T1000 (cell line): ENCODE measurements at regions not wholly inside any gene's neighbourhood (a gene's known extent, or its start where the extent isn't known, plus 50 kb on each side); places are given as distances from the start of the nearest gene placed in this dataset.
"Not testable (repeated sequence)": the region's sequence is repeated elsewhere in the genome, so short reads cannot be mapped to it uniquely, and the experiment has no call there.

ENCODE experiments used
- DNase-seq: peaks from one replicate; lab custom pipeline; 2025; ENCODE audit warnings: mixed read lengths; lab: John Stamatoyannopoulos, UW

DNA sequence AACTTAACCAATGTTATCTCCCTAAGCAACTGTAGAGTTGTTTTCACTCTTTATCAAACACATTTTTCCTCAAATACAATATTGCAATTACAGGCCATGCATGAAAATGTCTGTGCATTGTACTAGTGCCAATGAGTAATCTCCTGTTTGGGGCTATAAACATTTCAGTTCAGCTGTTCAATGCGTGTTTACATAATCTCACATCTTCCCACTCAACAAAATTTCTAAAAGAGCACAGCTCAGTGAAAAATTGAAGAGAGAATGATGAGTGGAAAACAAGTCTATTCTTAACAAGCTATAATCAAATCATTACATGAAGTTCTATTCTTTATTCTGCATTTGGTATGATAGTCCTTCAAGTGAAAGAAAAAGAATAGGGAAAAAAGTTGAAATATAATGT is 780.5 kb upstream of the CDH9 start:
- DNase-seq = no peak

DNA sequence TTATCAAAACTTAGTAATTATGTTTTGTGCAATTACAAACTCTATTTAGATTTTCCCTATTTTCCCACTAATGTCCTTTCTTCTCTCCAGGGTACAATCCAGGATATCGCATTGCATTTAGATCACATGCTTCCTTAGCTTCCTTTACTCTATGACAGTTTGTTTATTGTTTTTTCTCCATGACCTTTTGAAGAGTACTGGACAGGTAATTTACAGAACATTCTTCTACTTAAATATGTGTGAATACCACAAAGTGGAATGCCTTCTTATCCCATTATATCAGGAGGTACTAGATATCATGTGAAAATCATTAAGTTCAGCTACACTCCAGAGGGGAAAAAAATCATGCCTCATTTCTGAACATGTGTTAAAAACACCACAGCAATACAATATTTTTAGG is 776.6 kb upstream of the CDH9 start:
- no peak for DNase-seq

DNA sequence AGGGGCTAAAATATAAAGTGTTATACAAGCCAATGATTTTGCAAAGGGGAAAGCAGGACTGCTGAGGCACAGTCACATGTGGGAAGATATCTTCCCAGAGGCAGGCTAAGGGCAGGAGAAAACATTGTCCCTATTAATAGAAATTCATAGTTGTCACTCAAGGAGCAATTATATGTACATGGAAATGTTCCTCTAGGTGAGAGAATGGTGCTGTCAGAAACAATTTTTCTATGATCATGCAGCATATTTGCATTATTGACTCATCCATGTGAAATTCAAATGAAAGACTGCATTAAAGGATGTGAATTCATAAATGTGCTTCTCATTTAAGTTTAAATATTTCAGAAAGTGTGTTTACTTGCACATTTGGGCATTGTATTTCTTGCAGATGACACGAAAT is 775.9 kb upstream of the CDH9 start:
- no peak for DNase-seq

DNA sequence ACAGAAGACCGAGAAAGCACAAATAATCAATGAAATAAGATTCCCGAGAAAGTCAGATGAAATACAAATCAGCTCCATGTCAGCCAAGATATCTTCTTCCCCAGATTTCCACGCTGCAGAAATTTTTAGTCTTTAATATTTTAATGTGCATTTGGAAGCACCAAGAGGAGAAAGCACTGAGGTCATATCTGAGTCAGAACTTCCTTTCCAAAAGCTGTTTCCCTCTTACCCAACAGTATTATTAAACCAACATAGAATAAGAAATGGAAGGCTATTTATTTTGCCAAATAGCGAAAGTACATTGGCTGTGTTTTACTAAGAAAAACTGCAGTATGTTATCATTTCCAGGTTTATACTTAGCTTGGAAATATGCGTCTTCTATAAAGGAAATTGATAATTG is 772.1 kb upstream of the CDH9 start:
- DNase-seq = no peak

DNA sequence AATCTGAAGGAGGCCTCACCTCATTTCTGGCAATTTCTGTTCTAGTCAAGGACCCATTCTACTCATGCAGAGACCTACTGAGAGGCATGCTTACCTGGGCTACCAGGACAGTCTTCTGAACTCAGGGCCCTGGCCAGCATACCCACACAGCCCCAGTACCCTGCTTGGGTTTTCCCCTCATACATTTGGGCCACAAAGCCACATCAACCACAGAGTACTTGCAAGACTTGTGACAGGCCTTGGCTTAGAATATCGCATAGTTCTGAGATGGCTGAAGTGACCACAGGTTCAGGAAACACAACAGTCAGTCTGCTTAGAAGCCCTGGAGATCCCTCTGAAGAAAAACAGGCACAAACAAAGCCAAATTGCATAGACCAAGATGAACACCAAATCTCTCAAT is 758.8 kb upstream of the CDH9 start:
- DNase-seq = no peak

DNA sequence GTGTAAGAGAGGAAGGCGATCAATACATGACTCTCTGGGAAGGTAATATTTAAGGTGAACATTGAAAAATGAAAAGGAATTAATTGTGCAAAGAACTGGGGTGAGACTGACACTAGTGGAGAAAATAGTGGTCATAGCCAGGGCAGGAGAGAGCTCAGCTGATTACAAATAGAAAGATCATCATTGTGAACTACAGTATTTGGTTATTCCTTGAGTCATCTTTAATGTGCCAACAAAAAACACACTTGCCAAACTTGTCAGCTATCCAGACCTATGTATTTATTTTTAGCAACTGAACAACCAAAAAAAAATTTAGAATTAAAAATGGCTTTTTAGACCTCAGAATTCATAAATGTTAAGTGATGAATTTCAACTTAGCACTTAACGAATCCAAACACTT is 749.8 kb upstream of the CDH9 start:
- DNase-seq = no peak

DNA sequence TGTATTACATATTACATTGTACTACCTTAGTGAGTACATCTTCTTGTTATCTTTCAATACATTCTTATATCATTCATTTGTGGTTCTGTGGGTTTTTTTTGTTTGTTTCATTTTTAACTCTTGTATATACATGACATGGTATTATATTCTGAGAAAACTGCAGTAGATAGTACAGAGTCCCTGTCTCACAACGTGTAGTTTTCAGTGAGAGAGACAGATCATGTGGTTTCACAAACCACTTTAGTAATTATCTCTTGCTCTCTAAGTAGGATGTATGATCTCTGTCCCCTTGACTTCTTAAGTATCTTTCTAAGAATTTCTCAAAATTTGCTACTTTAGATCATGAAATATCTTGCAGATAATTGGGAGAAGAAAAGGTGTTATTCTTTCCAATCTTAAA is 745.9 kb upstream of the CDH9 start:
- DNase-seq = no peak

DNA sequence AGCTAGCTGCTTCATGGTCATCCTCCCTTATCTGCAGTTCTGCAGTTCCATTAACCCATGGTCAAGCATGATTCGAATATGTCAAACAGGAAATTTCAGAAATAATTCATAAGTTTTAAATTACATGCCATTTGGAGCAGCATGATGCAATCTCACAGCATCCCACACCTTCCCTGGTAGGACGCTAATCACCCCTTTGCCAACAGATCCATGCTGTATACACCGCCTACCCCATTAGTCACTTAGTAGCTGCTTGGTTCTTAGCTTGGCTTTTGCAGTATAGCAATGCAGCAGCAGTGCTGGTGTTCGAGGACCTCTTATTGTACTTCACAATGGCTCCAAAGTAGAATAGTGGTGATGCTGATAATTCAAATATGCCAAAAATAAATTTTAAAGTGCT is 739.7 kb upstream of the CDH9 start:
- DNase-seq = no peak

DNA sequence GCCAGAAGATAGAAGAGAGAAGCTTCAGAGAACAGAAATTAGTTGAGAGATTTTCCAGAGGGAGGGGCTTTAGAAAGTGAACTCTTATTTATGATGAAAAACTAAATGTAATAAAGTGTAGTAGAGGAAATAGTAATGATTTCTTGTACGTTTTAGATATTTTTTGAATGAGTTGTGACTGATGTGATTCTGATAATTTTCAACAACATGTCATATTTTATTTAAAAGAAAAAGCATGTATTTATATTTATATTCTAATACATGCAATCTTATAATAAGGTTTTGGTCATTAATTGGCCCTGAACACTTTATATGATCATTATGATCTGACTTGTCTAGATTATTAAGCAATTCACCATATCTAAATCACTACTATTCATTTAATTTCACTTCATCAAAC is 735.2 kb upstream of the CDH9 start:
- DNase-seq = no peak

DNA sequence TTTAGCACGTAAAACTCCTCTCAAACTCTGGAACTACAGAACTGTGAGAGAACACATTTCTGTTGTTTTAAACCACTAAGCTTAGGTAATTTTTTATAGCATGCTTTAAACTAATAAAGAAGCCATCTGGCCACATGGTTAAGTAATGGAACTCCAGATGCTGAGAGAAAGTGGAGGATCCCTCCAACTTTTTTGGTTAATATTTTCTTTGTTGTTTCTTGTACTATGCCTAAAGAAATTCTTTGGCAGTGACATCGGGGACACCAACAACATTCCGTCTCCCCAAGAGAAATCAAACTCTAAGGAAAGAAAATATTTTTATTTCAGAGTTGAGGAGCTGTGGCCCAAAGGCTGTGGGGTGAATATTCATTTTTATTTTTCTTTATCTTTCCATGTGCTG is 734.8 kb upstream of the CDH9 start:
- no peak for DNase-seq

DNA sequence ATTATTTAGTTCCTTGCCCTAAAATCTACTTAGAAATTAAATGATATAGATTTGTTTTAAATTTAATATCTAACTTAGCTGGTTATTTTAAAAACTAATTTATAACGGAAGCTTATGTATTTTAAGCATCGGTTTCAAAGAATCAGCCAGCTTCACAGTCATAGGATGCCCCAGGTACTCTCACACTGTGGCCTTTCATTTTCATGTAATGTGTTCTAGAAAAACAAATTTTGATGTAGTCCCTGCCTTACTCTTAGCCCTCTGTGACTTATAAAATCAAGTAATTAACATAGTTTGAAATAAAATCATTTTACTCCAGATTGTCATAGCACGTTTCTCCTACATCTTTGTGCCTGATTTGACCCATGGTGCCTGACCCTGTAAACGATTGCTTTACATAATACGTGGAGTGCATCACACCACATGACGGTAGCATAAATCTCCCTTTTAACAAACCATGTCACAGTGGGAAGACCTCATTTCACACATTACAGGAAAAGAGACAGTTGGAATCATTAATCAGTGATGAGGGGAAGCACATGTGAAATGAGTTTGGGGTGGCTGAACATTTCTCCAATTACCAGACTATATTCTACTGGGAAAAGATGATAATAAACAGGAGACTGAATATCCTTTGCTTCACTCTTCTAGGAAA is 731.5 kb upstream of the CDH9 start:
- no peak for DNase-seq

DNA sequence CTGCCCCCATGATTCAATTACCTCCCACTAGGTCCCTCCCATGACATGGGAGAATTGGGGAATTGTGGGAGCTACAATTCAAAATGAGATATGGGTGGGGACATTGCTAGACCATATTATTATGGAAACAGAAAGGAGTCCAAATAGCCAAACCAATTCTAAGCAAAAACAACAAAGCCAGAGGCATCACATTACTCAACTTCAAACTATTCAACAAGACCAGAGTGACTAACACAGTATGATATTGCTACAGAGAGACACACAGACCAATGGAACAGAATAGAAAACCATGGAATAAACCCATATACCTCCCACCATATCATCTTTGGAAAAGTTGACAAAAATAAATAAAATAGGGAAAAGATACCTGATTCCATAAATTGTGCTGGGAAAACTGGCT is 710.5 kb upstream of the CDH9 start:
- DNase-seq = no peak

DNA sequence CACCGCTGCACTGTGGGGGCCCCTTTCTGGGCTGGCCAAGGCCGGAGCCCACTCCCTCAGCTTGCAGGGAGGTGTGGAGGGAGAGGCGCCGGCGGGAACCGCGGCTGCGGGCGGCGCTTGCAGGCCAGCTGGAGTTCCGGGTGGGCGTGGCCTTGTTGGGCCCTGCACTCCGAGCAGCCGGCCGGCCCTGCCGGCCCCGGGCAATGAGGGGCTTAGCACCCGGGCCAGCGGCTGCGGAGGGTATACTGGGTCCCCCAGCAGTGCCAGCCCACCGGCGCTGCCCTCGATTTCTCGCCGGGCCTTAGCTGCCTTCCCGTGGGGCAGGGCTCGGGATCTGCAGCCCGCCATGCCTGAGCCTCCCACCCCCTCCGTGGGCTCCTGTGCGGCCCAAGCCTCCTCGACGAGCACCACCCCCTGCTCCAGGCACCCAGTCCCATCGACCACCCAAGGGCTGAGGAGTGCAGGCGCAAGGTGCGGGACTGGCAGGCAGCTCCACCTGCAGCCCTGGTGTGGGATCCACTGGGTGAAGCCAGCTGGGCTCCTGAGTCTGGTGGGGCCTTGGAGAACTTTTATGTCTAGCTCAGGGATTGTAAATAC is 705.1 kb upstream of the CDH9 start:
- not testable (repeated sequence) for DNase-seq

DNA sequence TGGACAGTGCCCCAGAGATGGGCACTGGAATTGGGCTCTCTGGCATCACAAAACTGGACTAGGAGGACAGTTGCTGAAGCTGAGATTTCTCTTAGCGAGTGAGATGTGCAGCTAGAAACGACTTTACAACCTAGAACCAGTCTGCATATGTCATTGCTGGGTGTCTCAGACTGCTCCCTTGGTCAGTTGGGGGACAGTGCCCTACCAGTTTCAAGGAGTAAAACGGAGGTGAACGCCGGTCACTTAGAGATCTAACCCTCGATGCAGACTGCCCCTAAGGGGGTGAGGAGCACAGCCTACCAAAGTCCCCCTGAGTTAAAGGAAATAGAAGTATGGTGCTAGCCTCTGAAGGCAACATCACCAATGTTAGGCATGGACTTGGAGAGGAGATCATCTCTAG is 704.4 kb upstream of the CDH9 start:
- DNase-seq = no peak

DNA sequence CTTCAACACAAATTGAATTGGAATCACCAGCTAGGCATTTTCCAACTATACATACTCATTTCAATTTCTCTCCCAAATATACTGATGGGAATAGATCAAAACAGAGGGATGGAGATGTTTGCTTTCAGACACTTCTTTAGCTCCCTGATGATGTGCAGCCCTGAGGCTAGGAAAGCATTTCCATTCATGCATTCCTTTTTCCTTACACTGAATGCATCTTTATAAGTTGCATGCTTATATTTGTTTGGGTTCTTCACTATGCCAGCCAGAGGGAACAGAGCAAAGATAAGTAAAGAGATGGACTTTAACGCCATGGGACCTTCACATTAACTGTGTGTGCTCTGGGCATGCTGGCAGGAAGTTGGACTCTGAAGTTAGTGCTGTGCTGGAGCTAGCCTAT is 696.5 kb upstream of the CDH9 start:
- no peak for DNase-seq

DNA sequence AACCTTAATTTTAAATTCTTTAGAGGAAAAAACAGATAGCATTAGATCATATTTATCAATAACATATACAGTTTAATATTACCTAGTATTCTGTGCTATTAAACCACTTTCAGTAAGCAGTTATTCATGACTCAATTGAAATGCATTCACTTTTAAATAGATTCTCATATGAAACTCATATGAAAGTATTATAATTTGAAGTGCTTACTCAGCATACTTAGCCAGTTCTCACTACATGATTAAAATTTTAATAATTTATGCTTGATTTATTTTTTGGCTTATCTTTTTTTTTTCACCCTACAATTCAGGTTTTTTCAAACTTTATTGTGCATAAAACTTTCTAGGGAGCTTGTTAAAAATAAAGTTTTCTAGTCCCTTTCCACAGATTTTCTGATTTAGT is 694.9 kb upstream of the CDH9 start:
- no peak for DNase-seq

DNA sequence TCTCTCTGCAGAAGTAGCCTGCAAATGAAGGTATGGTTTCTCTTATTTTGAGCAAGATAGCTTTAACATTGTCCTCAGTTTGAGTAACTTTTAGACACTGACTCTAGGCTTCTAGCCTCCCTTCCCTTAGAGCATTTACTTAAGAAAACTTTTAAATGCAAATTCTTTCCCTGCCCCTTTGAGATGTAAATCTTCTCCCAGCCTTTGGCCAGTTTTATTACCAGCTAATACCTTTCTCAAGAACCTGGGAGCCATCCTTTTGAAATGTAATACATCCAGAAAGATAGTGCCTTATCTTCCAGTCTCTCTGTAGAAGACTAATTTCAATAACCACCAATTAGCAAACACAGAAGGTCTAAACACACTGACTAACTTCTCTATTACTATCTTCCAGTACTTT is 688.9 kb upstream of the CDH9 start:
- no peak for DNase-seq

DNA sequence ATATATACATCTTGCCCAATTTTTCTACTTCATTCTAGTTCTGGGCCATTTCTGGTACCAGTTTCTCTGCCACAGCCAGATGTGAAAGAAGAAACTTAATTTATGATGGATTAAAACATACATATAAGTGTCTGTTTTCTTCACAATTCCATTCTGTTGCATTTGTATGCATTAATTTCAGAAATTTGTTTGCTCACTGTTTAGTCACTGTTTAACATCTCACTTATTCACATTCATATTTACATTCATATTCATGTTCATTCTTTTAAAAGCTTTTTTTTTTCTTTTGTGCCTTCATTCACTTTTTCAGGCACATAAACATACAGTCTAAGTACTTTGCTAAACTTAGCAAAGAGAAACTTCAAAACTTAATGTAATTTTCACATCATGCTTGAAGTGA is 684.0 kb upstream of the CDH9 start:
- no peak for DNase-seq

DNA sequence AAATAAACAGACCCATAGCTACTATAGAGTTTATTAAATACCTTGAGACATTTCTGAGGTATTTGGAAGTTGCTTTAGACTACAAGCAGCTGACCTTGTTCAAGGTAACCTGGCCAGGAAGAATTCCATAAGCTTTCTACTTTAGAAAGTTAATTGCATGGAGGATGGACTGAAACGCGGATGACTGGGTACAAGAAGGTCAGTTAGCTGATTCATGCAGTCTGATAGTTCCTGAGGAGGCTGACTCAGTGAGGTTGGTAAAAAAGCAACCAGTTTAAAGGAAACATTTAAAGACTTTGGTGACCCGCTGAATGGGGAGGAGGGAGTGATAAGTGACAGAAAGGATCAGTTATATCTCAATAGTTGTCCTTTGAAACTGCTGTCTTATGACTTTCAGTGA is 670.1 kb upstream of the CDH9 start:
- DNase-seq = no peak

DNA sequence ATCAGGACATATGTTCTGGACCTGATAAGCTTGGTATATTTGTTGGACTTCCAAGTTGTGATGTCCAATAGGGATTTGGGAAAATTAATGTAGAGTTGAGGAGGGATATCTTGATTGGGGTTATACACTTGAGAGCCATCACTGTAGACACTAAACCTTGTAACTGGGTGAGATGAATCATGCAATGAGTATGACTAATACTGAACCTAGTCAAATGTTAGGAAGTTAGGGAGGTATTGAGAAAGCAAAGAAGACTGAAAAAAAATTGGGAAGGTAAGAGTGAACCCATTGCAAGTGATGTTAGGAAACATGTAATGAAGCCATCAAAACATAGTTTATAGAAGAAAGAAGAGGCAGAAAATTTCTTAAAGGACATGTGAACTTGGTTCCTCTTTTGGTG is 668.4 kb upstream of the CDH9 start:
- DNase-seq = no peak

DNA sequence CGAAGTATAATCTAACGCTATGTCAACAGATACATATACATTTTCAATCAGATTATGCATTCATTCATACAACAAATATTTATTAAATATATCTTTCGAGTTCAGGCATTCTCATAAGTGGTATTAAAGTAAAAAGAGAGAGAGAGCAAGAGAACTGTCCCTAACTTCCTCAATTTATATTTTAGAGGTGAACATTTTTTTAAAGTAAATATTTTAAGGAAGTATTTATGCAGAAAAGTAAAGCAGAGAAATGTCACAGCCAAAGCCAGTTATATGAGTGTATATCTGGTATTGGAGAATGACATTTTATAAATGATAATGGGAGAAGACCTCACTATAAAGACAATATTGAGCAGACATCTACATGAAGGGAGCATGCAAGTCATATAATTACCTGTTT is 667.3 kb upstream of the CDH9 start:
- DNase-seq = no peak

DNA sequence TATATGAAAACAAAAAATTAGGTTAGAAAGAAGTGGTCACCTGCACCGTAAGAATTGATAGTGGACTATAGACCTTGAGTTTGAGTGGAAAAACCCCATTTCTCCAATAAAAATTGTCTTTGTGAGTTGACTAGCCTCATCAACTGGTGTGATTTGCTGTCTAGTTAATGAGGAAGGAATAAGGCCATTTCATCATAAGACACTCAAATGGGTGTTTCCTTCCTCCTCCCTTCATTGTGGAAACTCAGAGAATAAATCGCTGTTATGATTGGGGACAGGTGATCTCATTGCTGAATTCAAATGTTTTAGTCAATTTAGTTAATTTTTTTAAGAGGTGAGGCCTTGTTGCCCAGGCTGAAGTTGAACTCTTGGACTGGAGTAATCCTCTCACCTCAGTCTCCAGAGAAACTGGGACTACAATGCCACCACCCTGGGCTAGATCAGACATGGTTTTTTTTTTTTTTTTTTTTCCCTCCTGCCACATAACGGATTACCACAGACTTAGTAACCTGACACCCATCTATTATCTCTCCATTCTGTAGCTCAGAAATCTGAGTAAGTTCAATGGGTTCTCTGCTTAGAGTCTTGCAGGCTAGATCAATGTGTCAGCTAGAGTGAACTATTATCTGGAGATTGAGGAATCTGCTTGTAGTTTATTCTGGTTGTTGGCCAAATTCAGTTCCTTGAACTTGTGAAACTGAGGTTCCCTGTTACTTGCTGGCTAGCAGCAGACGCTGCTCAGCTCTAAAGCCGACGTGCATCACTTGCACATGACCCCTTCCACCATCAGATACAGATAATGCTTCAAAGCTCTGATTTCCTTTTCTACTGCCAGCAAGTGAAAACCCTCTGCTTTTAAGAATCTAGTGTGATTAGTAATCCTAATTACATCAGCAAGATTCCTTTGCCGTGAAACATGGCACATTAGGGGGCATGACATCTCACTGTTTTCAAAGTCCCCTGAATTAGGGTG is 663.8 kb upstream of the CDH9 start:
- DNase-seq = no peak

DNA sequence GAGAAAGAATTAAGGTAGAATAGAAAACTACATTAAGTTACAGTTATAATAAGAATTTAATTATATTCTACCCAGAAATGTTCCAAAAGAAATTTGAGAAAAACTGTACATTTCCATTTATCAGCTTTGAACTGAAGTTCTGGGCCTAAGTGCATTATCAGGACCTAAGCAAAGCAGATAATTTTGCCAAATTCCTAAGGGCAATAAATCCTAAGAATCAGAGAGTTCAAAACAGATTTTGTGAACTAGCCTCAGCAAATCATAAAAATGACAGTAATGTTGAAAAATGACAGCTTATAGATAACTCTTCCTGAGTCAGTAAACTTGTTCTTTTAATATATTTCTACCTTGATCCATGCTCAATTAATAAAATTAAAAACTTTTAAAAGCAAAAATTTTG is 662.1 kb upstream of the CDH9 start:
- no peak for DNase-seq
